ENCODE measurements at regions not wholly inside any gene's neighbourhood (a gene's known extent, or its start where the extent isn't known, plus 50 kb on each side); places are given as distances from the start of the nearest gene placed in this dataset.

DNA sequence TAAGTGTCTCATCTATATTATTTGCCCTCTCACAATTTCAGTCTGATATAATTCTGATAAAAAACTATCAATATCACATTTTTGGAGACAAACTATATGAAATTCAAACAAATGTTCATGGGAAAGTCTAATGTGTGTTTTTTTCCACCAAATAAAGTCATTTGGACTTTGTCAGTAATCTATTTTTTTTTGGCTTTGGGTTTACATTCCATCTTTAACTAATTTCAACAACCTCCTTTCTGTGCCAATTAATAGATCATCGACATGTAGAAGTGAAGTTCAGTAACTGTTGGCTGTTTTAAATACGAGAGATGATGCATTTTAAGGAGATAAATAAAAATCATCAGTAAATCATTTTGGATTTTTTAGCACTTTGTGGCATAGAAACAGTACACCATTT is 1623.0 kb upstream of the ACVR2A start:
- TF ChIP-seq EGR1 (IDR thresholded peaks at IDR 0.05; ENCODE audit: low read depth) (no peak), CEBPB (IDR thresholded peaks at IDR 0.05; ENCODE audit: low read depth) (no peak), POLR2AphosphoS5 (IDR thresholded peaks at IDR 0.05; ENCODE audit: low read depth, low read length) (no peak), SP1 (IDR thresholded peaks at IDR 0.05; ENCODE audit: low read depth) (no peak), ZNF274 (IDR thresholded peaks at IDR 0.05; ENCODE audit: low read depth, low read length) (no peak), ZBTB33 (IDR thresholded peaks at IDR 0.05; ENCODE audit: extremely low read depth, insufficient replicate concordance, low read length) (no peak), CBX3 (IDR thresholded peaks at IDR 0.05; ENCODE audit: low read depth) (no peak), FOSL1 (IDR thresholded peaks at IDR 0.05; ENCODE audit: low read depth) (no peak)
- TF ChIP-seq, protein P1, sequence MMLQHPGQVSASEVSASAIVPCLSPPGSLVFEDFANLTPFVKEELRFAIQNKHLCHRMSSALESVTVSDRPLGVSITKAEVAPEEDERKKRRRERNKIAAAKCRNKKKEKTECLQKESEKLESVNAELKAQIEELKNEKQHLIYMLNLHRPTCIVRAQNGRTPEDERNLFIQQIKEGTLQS (IDR thresholded peaks at IDR 0.05) = no peak
- TF ChIP-seq, protein P2, sequence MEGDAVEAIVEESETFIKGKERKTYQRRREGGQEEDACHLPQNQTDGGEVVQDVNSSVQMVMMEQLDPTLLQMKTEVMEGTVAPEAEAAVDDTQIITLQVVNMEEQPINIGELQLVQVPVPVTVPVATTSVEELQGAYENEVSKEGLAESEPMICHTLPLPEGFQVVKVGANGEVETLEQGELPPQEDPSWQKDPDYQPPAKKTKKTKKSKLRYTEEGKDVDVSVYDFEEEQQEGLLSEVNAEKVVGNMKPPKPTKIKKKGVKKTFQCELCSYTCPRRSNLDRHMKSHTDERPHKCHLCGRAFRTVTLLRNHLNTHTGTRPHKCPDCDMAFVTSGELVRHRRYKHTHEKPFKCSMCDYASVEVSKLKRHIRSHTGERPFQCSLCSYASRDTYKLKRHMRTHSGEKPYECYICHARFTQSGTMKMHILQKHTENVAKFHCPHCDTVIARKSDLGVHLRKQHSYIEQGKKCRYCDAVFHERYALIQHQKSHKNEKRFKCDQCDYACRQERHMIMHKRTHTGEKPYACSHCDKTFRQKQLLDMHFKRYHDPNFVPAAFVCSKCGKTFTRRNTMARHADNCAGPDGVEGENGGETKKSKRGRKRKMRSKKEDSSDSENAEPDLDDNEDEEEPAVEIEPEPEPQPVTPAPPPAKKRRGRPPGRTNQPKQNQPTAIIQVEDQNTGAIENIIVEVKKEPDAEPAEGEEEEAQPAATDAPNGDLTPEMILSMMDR (IDR thresholded peaks at IDR 0.05 in 2 of 3, conservative IDR thresholded peaks at IDR 0.05 in 1 of 3; ENCODE audit: borderline replicate concordance in 1 of 3, insufficient read depth in 1 of 3, low read depth in 2 of 3, low read length in 2 of 3) = no peak
- no peak for ATAC-seq
- no TSS peak for BruUV-seq (replicated peaks)
- Histone ChIP-seq H3K27me3 (ENCODE audit: insufficient read depth, low read length) (no peaks in the 10 kb centered on the region), H3K9ac (ENCODE audit: low read length) (no peak overlapping the region), H3K4me3 (replicated peaks in 1 of 2; ENCODE audit: low read depth in 1 of 2, low read length in 2 of 2) (no peak overlapping the region), H3K9me2 (ENCODE audit: insufficient read depth) (no peaks in the 10 kb centered on the region; the same call in 1 of the 2 replicates), H3K4me2 (ENCODE audit: low read length) (no peak overlapping the region), H3K79me2 (ENCODE audit: insufficient read depth, low read length) (no peaks in the 10 kb centered on the region), H3K27ac (ENCODE audit: low read depth, low read length) (no peak overlapping the region), H4K20me1 (ENCODE audit: insufficient read depth) (no peaks in the 10 kb centered on the region), H3K4me1 (ENCODE audit: control insufficient read depth in 1 of 2, insufficient read depth in 2 of 2, low read length in 2 of 2) (no peaks in the 10 kb centered on the region), H2AFZ (ENCODE audit: low read depth, low read length, poor library complexity, severe bottlenecking) (no peak overlapping the region), H3K9me3 (ENCODE audit: control insufficient read depth in 1 of 2, insufficient read depth in 1 of 2, low read depth in 1 of 2, low read length in 2 of 2) (no peaks in the 10 kb centered on the region), H3K36me3 (ENCODE audit: control insufficient read depth in 1 of 2, insufficient read depth in 2 of 2, low read length in 2 of 2) (no peaks in the 10 kb centered on the region)
- RAD21 ChIA-PET (ENCODE audit: low non-redundant PET in 1 of 2, low total read pairs in 2 of 2, uncharacterized antibody in 2 of 2, unreplicated experiment in 2 of 2) = no interaction called here
- intact Hi-C loops (cut with micrococcal nuclease) = no loop called here
- CTCF ChIA-PET = no interaction called here
- POLR2A ChIA-PET = no interaction called here
- DNase-seq (ENCODE audit: low read depth, low spot score) = no peak
